ENCODE measurements at regions not wholly inside any gene's neighbourhood (a gene's known extent, or its start where the extent isn't known, plus 50 kb on each side); places are given as distances from the start of the nearest gene placed in this dataset.

GRCh38 chr2:136323935-136324334 lies 206.0 kb upstream of the CXCR4 start:
- TF ChIP-seq CTCF (IDR thresholded peaks at IDR 0.05; ENCODE audit: borderline replicate concordance, extremely low read depth, low read length, poor library complexity, severe bottlenecking) (no peak), EZH2 (IDR thresholded peaks at IDR 0.05; ENCODE audit: borderline replicate concordance, low read depth, low read length, severe bottlenecking) (no peak)

All from DND-41 (cell line).